ENCODE measurements at regions not wholly inside any gene's neighbourhood (a gene's known extent, or its start where the extent isn't known, plus 50 kb on each side); places are given as distances from the start of the nearest gene placed in this dataset.
A peak's percentile ranks its signal among the peaks of the same experiment; 100 is the strongest.

GRCh38 chrX:118271775-118272174, 74.1 kb upstream of the WDR44 start (continued):
- TF ChIP-seq ARID3A (IDR thresholded peaks at IDR 0.05; ENCODE audit: borderline replicate concordance, low read depth, low read length) (no peak), HINFP (tag; conservative IDR thresholded peaks at IDR 0.05; ENCODE audit: low read depth) (no peak), SFPQ (IDR thresholded peaks at IDR 0.05; ENCODE audit: low read depth, low read length) (no peak), FOXK2 (conservative IDR thresholded peaks at IDR 0.05 in 1 of 2, IDR thresholded peaks at IDR 0.05 in 1 of 2; ENCODE audit: low read depth in 2 of 2) (0 out of 4 replicates have a peak, but pooled peaks of 1 of the 2 experiments have one; percentile 17), MCM7 (IDR thresholded peaks at IDR 0.05) (no peak), TEAD1 (CRISPR knock-in tag; IDR thresholded peaks at IDR 0.05) (0 out of 4 replicates have a peak, but pooled peaks of 1 of the 2 experiments have one; percentile 42), ZBTB33 (CRISPR knock-in tag; IDR thresholded peaks at IDR 0.05) (no peak), FUS (optimal IDR thresholded peaks at IDR 0.05; ENCODE audit: low read depth, low read length) (no peak), RBM15 (IDR thresholded peaks at IDR 0.05; ENCODE audit: insufficient read depth, low read length) (no peak), POLR2AphosphoS5 (IDR thresholded peaks at IDR 0.05; ENCODE audit: control insufficient read depth, insufficient read depth, low read depth, low read length) (peak; percentile 18; the same call in 1 of the 2 replicates), ZNF224 (CRISPR knock-in tag; IDR thresholded peaks at IDR 0.05) (no peak), NCOR1 (IDR thresholded peaks at IDR 0.05) (peak; percentile 43; the same call in 1 of the 2 replicates), SMARCA4 (IDR thresholded peaks at IDR 0.05) (peak; percentile 57; the same call in 1 of the 2 replicates), POLR2AphosphoS2 (IDR thresholded peaks at IDR 0.05; ENCODE audit: low read length) (no peak), PYGO2 (tag; IDR thresholded peaks at IDR 0.05) (0 out of 2 replicates have a peak, but pooled peaks have one; percentile 43), TRIM24 (IDR thresholded peaks at IDR 0.05) (0 out of 4 replicates have a peak, but pooled peaks of 1 of the 2 experiments have one; percentile 23), ETV5 (CRISPR knock-in tag; IDR thresholded peaks at IDR 0.05; ENCODE audit: low read depth) (no peak), TAL1 (IDR thresholded peaks at IDR 0.05) (peak; percentile 78), LEF1 (IDR thresholded peaks at IDR 0.05) (peak; percentile 35; the same call in 1 of the 2 replicates), SRSF3 (IDR thresholded peaks at IDR 0.05; ENCODE audit: insufficient read depth, low read length) (no peak), THAP7 (CRISPR knock-in tag; IDR thresholded peaks at IDR 0.05) (no peak), PTBP1 (IDR thresholded peaks at IDR 0.05; ENCODE audit: low read depth, low read length) (no peak)
